22Rv1 (cell line): ENCODE measurements at regions not wholly inside any gene's neighbourhood (a gene's known extent, or its start where the extent isn't known, plus 50 kb on each side); places are given as distances from the start of the nearest gene placed in this dataset.

Experiments
- H3K27ac ChIP-seq: fragments of 450-650 bp; 2 replicates; pipeline ENCODE4 v1.5.1; 2017
- ZFX ChIP-seq: fragments of 450-650 bp; IDR thresholded peaks from 2 replicates; pipeline ENCODE4 v1.6.1; 2017; ENCODE audit warnings: antibody characterized with exemption, borderline replicate concordance
- TF ChIP-seq, protein P1 (sequence below): fragments of 450-650 bp; IDR thresholded peaks from 2 replicates; pipeline ENCODE4 v1.5.1; 2017; ENCODE audit warnings: mild to moderate bottlenecking

DNA sequence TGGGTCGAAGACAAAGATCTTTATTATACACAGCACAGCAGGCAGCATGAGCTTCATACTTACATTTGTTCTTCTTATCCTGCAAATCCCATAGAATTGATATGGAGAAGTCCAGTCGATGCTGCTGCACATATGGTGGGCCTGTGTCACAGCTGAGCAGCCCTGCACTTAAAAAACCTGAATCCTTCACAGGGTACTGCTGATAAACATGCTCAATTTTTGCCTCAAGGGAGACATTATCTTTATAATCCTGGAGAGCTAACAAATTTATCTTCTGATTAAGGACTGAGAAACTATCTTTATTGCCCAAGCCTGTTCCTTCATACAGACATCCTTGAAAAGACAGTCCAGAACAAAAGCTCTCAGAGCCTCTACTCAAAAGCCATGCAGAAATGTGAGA is 434.4 kb upstream of the FAM47C start:
- no peak overlapping the region for H3K27ac ChIP-seq
- no peak for TF ChIP-seq ZFX
- TF ChIP-seq, protein P1, sequence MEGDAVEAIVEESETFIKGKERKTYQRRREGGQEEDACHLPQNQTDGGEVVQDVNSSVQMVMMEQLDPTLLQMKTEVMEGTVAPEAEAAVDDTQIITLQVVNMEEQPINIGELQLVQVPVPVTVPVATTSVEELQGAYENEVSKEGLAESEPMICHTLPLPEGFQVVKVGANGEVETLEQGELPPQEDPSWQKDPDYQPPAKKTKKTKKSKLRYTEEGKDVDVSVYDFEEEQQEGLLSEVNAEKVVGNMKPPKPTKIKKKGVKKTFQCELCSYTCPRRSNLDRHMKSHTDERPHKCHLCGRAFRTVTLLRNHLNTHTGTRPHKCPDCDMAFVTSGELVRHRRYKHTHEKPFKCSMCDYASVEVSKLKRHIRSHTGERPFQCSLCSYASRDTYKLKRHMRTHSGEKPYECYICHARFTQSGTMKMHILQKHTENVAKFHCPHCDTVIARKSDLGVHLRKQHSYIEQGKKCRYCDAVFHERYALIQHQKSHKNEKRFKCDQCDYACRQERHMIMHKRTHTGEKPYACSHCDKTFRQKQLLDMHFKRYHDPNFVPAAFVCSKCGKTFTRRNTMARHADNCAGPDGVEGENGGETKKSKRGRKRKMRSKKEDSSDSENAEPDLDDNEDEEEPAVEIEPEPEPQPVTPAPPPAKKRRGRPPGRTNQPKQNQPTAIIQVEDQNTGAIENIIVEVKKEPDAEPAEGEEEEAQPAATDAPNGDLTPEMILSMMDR: no peak

DNA sequence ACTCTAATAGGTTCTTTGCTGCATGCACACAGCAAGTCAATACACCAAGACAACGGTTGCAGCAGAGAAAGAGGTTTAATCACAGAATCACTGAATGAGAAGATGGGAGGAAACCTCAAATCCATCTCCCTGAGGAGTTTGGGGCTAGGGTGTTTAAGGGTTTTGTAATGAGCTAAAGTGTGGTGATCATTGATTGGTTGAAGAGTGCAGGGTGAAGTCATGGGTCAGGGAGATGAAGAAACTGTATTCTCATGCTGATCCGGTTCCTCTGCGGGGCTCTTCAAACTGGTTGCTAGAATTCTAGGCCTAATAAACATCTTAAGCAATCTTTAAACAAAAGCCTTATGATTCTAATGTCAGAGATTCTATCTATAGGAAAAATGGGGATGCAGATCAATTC is 432.5 kb upstream of the FAM47C start:
- TF ChIP-seq ZFX: no peak
- TF ChIP-seq, protein P1: no peak
- no peak overlapping the region for H3K27ac ChIP-seq

DNA sequence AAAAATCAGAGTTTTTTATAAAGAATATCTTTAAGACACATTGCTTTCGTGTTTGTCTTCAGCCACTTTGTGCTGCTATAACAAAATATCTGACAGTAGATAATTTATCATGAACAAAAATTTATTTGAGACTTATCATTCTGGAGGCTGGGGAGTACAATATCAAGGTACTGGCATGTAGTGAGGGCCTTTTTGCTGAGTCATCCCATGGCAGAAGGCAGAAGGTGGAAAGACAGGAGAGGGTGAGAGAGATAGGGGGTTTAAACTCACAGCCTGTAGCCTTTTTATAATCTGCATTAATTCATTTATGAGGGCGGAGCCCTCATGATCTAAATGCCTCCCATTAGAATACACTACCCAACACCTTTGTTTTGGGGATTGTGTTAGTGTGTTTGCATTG is 431.2 kb upstream of the FAM47C start:
- no peak for TF ChIP-seq ZFX
- TF ChIP-seq, protein P1: no peak
- H3K27ac ChIP-seq: no peak overlapping the region

DNA sequence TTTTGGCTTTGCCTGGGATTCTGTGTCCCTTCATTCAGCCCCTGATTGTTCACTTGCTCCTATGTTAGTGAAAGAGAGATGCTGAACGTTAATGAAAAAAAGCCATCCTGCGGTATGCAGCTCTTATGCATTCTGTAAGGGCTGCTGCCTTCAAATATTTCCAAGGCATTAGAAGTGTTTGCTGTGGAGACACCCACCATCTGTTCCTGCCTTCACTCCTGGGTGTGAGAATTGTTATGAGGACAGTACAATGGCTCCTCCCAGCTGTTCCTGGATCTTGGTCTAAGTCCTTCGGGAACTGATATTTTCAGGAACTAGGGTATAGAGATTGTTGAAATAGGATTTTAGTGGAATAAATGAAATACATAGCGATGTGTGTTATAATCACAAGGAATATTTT is 427.1 kb upstream of the FAM47C start:
- TF ChIP-seq ZFX: no peak
- TF ChIP-seq, protein P1: no peak
- no peak overlapping the region for H3K27ac ChIP-seq

DNA sequence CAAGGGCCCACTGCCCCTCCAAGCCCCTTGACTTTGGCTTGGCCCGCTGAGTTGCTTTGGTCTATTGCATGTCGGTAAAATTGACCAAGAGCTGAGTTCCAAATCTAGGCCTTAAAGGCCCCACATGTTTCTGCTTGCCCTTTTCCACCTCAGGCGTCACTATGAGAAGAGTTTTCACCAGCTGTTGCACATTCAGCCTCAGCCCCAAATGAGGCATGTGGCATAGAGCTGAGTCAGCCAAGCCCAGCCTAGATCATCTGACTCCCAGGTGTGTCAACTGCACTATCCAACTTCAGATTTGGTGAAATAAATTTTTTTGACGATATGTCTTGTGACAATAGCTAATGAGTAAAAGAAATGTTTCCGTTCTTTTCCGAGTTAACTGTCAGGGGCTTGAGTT is 424.5 kb upstream of the FAM47C start:
- no peak for TF ChIP-seq ZFX
- TF ChIP-seq, protein P1: no peak
- H3K27ac ChIP-seq: no peak overlapping the region

DNA sequence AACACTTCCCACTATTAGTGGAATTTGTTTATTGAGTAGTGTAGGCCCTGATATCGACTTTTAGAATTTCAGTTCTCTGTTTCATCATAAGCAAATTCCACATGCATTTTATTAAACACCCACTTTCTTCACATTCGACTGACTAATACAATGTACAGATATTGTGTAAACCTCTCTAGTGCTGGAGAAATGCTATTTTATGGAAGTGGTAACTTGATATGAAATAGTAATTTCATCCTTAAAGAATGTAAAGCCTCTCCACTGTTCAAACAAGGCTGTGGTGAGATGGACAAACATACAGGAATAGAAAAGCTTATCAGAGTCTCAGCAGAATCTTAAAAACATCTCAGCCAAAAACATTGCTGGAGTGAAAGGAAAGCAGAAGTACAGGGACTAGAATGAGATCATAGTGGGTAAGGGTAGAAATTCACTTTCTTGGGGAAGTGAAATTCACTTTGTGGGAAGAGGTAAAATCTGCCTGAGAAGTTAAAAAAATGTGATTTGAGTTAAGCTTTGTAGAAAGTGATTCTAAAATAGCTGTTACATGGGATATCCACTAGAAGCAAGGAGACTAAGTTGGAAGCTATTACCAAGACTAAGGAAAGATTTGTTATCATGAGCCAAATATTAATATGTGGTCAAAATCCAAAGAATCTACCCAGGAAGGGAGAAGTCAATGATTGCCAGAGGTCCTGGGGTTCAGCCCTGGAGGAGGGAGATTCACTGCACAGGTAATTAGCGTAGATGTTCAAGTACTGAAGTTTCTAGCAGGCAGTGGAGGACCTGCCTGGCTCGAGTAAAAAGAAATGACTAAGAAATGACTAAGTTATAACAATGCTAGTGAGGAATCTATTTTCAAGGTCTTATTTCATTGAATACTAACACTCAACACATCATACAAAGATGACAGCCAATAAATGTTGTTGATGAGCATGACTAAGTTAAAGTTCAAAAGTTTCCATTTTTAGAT is 398.3 kb upstream of the FAM47C start:
- TF ChIP-seq ZFX: no peak
- TF ChIP-seq, protein P1: no peak
- H3K27ac ChIP-seq: no peak overlapping the region

DNA sequence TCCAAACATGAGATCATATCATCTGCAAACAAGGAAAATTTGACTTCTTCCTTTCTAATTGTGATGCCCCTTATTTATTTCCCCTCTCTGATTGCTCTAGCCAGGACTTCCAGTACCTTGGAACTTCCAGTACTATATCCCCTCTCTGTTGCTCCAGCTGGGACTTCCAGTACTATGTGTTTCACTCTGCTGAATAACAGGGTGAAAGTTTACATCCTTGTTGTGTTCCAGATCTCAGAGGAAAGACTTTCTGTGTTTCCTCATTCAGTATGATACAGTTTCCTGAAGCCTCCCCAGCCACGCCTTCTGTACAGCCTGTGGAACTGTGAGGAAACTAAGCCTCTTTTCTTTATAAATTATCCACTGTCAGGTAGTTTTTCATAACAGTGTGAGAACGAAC is 381.3 kb upstream of the FAM47C start:
- no peak overlapping the region for H3K27ac ChIP-seq
- TF ChIP-seq, protein P1: no peak
- no peak for TF ChIP-seq ZFX
